ENCODE measurements at regions not wholly inside any gene's neighbourhood (a gene's known extent, or its start where the extent isn't known, plus 50 kb on each side); places are given as distances from the start of the nearest gene placed in this dataset.

DNA sequence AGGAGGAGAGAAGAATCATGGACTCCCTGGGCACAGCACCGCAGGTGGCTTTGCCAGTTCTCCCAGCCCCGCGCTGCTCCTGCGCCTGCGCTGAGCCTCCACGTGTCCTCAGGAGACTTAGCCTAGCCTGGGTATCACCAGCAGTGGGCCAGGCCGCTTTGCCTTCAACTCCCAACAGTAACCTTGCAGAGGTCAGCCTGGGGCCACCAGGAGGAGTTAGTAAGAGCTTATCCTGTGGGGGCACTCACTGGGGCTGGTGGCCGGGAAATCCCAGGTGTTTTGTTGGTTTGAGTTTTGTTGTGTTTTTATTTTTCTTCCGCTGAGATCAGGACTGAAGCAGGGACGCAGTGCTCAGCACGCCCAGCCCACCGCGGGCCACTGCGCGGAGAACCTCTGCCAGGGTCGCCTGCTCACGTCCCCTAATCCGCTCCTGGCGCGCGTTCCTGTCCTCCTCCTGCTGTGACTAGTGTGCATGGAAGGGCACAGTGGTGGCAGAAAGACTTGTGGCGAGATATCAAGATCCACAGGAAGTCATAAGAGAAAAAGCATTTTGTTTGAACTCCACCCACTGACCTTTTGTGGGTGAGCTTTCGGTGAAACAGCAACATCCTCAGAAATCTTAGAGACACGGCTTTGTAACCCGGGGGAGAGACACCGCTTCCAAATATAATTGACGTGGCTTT, 207.4 kb upstream of the RFC3 start:
- no peak for DNase-seq (ENCODE audit: low spot score)
- TF ChIP-seq, protein P1, sequence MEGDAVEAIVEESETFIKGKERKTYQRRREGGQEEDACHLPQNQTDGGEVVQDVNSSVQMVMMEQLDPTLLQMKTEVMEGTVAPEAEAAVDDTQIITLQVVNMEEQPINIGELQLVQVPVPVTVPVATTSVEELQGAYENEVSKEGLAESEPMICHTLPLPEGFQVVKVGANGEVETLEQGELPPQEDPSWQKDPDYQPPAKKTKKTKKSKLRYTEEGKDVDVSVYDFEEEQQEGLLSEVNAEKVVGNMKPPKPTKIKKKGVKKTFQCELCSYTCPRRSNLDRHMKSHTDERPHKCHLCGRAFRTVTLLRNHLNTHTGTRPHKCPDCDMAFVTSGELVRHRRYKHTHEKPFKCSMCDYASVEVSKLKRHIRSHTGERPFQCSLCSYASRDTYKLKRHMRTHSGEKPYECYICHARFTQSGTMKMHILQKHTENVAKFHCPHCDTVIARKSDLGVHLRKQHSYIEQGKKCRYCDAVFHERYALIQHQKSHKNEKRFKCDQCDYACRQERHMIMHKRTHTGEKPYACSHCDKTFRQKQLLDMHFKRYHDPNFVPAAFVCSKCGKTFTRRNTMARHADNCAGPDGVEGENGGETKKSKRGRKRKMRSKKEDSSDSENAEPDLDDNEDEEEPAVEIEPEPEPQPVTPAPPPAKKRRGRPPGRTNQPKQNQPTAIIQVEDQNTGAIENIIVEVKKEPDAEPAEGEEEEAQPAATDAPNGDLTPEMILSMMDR (IDR thresholded peaks at IDR 0.05; ENCODE audit: extremely low read depth, insufficient read depth, missing control alignments), result no peak
- in situ Hi-C loops (cut with MboI; ENCODE audit: low pct_unique_long_range_greater_than_20kb, low sequenced_read_pairs, unreplicated experiment), result no loop called here

DNA sequence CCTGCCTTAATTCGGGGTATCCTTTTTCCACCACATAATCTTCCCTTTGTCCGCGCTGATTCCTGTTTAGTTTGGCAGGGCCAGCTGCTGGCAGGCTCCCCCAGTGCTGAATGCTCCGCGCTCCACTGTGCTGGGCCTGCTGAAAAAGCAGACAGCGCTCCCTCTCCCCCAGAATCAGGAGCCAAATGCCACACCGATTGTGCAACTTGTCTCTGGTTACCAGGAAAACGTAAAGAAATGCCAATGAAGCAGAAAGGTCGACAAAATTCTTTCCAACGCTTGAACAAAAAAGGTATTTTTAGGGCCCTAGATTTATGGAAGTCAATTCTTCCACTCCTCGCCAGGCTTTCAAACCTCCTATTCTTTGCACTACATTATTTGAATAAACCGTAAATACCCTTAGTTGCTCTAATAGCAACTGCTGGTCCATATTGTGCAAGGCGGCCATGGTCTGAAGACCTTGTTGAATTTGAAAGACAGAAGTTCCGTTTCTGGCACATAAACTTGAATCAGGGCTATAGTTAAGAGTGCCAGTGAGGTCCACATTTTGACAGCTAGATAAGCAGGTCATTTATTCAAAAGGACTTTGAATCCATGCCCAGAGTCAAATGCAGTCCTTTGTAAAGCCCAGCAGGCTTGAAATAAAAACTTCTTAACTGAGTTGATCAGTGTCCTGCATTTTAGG, 206.7 kb upstream of the RFC3 start:
- in situ Hi-C loops (cut with MboI; ENCODE audit: low pct_unique_long_range_greater_than_20kb, low sequenced_read_pairs, unreplicated experiment), result no loop called here

DNA sequence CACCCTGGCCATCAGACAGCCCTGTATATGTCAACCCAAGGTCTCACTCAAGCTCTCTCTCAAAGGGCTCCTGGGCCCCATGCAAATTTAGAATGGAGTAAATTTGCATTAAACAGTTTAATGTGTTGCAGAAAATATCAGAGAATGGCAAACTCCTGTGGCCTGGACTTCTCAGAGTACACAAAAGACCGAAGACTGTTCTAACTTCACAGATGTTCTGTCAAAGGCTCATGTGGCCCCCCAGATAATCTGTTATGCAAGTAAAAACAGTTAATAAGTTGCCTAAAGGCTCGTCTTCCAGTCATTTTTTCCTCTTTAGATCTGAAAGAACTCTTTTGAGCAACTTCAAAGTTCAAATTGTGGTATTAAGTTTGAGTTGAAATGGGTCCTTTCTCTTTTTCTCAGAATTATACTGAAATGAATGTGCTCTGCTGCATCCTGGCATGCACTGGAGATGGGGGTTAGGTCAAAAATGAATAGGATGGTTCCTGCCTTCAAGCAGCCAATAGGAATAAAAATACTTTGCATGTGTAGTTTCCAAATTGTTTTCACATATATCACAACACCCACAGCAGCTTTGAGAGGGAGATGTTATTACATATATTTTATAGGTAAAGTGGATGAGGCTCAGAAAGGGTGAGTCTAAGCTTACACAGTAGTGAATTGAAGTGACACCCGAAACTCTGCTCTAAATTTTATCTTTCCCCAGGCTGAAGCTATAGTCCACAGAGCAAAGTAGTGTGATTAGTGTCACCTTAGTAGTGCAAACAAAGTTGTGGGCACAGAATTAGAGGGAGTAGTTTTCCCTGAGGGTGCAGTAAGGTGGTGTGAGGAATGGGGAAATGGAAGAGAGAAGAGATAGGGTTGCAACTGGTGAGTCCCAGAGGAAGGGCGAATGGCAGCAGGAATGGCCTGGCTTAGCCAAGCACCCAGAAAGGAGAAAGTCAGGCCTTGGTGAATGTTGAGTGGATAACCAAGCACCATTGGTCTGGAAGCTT, 205.0 kb upstream of the RFC3 start:
- in situ Hi-C loops (cut with MboI; ENCODE audit: low pct_unique_long_range_greater_than_20kb, low sequenced_read_pairs, unreplicated experiment), result no loop called here
- TF ChIP-seq, protein P1 (IDR thresholded peaks at IDR 0.05; ENCODE audit: extremely low read depth, insufficient read depth, missing control alignments), result no peak

More for the DNA sequence above, 206.7 kb upstream of the RFC3 start:
- DNase-seq (ENCODE audit: low spot score), result no peak
- TF ChIP-seq, protein P1 (IDR thresholded peaks at IDR 0.05; ENCODE audit: extremely low read depth, insufficient read depth, missing control alignments), result no peak

DNA sequence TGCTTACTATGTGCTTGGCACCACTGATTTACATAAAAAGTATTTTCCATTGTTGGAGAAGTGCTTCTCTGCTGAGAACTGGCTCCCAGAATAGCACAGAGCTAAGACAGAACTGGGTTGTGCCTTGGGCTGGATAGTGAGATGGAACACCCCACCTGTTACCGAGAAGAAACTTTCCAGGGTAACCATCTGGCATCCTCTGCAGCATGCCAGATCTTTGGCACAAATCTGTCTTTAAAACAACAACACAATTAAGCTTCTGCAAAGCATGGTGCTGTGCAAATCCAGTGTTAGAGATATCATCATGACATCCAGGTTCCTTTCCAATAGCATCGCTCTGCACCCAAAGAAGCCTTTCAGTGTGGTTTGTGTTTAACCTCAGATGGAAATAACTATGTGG, 202.5 kb upstream of the RFC3 start:
- TF ChIP-seq, protein P1 (IDR thresholded peaks at IDR 0.05; ENCODE audit: extremely low read depth, insufficient read depth, missing control alignments), result no peak
- no peak for DNase-seq (ENCODE audit: low spot score)
- in situ Hi-C loops (cut with MboI; ENCODE audit: low pct_unique_long_range_greater_than_20kb, low sequenced_read_pairs, unreplicated experiment), result no loop called here

More for the DNA sequence above, 205.0 kb upstream of the RFC3 start:
- peak; percentile 34 for DNase-seq (ENCODE audit: low spot score)

DNA sequence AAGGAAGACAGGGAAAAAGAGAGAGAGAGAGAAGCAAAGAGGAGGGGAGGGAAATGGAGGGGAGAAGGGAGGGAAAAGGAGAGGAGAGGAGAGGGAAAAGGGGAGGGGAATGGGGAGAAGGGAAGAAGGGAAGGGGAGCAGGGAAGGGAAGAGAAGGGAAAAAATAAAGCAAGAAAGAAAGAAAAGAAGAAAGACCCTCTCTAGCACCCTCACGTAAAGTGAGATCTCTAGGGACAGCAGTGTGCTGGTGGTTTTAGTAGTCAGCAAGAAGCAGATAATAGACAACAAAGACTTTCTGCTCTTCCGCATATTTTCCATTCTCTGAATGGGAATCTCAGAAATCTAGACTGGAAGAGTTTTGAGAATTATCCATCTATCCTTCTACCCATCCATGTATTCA, 201.8 kb upstream of the RFC3 start:
- no peak for DNase-seq (ENCODE audit: low spot score)
- in situ Hi-C loops (cut with MboI; ENCODE audit: low pct_unique_long_range_greater_than_20kb, low sequenced_read_pairs, unreplicated experiment), result no loop called here
- TF ChIP-seq, protein P1 (IDR thresholded peaks at IDR 0.05; ENCODE audit: extremely low read depth, insufficient read depth, missing control alignments), result no peak

DNA sequence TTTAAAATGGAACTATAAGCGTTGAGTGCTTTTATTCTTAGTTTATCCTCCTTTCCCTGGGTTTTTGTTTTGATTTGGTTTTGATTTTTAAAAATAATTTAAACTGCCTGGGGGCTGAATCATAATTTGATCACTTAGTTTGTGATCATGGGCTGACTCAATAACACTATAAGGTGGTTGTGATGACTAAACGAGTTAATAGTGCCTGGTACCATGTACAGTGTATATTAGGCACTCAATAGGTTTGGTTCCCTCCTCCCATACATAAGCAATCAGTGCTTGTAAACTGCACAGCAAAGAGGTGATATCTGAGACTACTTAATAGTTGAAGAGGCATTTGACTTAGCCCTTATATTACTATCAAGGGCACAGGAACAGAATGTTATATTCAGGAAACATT, 200.9 kb upstream of the RFC3 start:
- DNase-seq (ENCODE audit: low spot score), result no peak
- in situ Hi-C loops (cut with MboI; ENCODE audit: low pct_unique_long_range_greater_than_20kb, low sequenced_read_pairs, unreplicated experiment), result no loop called here
- TF ChIP-seq, protein P1 (IDR thresholded peaks at IDR 0.05; ENCODE audit: extremely low read depth, insufficient read depth, missing control alignments), result no peak
